GM10248 (cell line): ENCODE measurements at regions not wholly inside any gene's neighbourhood (a gene's known extent, or its start where the extent isn't known, plus 50 kb on each side); places are given as distances from the start of the nearest gene placed in this dataset.

Experiments
- CTCF ChIA-PET: fragments of 300-600 bp; sonication (Branson Sonifier 250); formaldehyde crosslinking; extraction: SDS; loops from one replicate; lab custom pipeline; 2021; ENCODE audit warnings: antibody characterized with exemption; lab: Yijun Ruan, JAX
- POLR2A ChIA-PET: fragments of 350-650 bp; sonication (Branson Sonifier 250); formaldehyde crosslinking; extraction: SDS; loops from one replicate; lab custom pipeline; 2020; ENCODE audit warnings: antibody characterized with exemption; lab: Yijun Ruan, JAX
- DNase-seq: peaks from one replicate; pipeline ENCODE4 v3.0.0; 2012; ENCODE audit errors: extremely low spot score
- CTCF ChIP-seq: IDR thresholded peaks from 2 replicates; pipeline ENCODE4 v1.5.1; 2012; ENCODE audit warnings: mild to moderate bottlenecking, low read depth; ENCODE audit errors: extremely low read depth, missing control alignments, control extremely low read depth

GRCh38 chr4:58760737-58761136 is 1650.6 kb upstream of the IGFBP7 start:
- CTCF ChIA-PET = no interaction called here
- no peak for TF ChIP-seq CTCF
- POLR2A ChIA-PET = no interaction called here
- no peak for DNase-seq

GRCh38 chr4:58760100-58760499 is 1649.9 kb upstream of the IGFBP7 start:
- DNase-seq = no peak
- no peak for TF ChIP-seq CTCF
- CTCF ChIA-PET = no interaction called here
- POLR2A ChIA-PET = no interaction called here

GRCh38 chr4:58749206-58749605 is 1639.0 kb upstream of the IGFBP7 start:
- ChIA-PET POLR2A (no interaction called here), CTCF (interaction anchor here (1.6 kb wide), 1 partner anchor 9 kb away, joined by 3 read pairs; no protein-coding TSS in a partner anchor)
- no peak for DNase-seq
- TF ChIP-seq CTCF = no peak

- DNase-seq = no peak
- POLR2A ChIA-PET = no interaction called here
- CTCF ChIA-PET = no interaction called here
- TF ChIP-seq CTCF = no peak
Observed at GRCh38 chr4:58740897-58741296, 1630.7 kb upstream of the IGFBP7 start.

GRCh38 chr4:58739275-58739674 is 1629.1 kb upstream of the IGFBP7 start:
- no peak for DNase-seq
- CTCF ChIA-PET = interaction anchor here (1.2 to 1.5 kb wide), 2 partner anchors 9 kb away, joined by 3 read pairs; no protein-coding TSS in a partner anchor
- POLR2A ChIA-PET = no interaction called here
- no peak for TF ChIP-seq CTCF

- DNase-seq = no peak
- ChIA-PET POLR2A (no interaction called here), CTCF (no interaction called here)
- TF ChIP-seq CTCF = no peak
Observed at GRCh38 chr4:58738375-58738774, 1628.2 kb upstream of the IGFBP7 start.
